ENCODE measurements at regions not wholly inside any gene's neighbourhood (a gene's known extent, or its start where the extent isn't known, plus 50 kb on each side); places are given as distances from the start of the nearest gene placed in this dataset.

- TF ChIP-seq CTCF (IDR thresholded peaks at IDR 0.05) (no peak), POLR2A (IDR thresholded peaks at IDR 0.05) (no peak)
These were observed 1261.0 kb upstream of the SLC10A2 start for GRCh38 chr13:104327211-104327610.

Measured in right lobe of liver (tissue), 4 donors.